GM21360 (cell line): ENCODE measurements at regions not wholly inside any gene's neighbourhood (a gene's known extent, or its start where the extent isn't known, plus 50 kb on each side); places are given as distances from the start of the nearest gene placed in this dataset.
"Not testable (repeated sequence)": the region's sequence is repeated elsewhere in the genome, so short reads cannot be mapped to it uniquely, and the experiment has no call there.

Experiments used
- ATAC-seq: cut with Tn5 transposase; IDR thresholded peaks from one replicate; pipeline ENCODE4 v1.9.1; 2021; ENCODE audit warnings: mild to moderate bottlenecking, moderate library complexity; ENCODE audit not compliant: unreplicated experiment

DNA sequence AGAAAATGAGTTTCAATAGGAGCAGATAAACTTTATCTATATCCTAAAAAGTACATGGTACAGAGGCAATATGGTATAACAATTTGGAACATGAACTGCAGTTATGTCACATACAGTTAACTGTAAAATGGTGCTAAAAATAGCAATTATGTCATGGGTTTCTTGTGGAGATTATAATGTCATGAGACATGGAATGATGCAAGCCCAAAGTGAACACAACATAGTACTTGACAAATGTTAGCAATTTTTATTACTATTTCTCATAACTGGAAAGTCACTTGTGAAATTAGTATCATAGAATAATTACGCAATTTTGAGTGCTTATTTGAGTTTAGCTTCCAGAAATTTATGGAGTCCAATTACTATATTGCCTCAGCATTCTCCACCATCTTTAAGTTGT, 1263.4 kb downstream of the DSC3 start:
- no peak for ATAC-seq

DNA sequence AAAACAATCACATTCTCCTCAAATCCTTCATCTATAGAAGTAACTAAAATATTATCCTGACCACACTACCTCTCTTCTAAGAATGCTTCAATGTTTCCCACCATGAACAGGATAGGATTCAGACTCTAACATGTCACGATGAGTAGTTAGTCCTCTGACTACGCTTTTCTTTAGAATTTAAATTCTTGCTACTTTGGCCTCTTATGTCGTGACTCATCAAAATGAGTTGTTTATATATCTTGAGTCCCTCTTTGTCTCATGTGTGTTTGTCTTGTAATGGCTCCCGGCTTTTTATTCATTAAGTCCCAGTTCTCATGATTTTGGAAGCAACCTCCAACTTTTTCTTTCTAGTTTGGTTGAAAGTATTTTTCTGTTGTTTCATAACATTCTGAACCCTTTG, 1289.2 kb downstream of the DSC3 start:
- ATAC-seq, result no peak

DNA sequence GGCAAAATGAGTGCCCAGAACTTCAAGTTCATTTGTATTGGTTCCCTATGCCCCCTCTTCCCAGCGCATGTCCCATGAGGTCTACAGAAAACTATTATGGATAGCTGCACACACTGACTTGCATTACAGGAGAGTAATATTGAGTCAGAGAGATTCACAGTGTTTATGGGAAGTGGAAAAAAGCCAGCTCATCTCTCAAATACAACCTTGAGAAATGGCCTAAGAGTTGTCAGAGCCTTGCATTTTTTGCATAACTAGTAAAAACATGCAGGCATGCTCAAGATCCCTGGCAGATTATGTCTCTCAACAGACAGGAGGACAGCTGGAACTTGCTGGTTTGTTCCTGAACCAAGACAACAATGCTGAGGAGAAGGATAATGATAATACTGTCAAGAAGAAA, 1292.8 kb downstream of the DSC3 start:
- ATAC-seq, result no peak

DNA sequence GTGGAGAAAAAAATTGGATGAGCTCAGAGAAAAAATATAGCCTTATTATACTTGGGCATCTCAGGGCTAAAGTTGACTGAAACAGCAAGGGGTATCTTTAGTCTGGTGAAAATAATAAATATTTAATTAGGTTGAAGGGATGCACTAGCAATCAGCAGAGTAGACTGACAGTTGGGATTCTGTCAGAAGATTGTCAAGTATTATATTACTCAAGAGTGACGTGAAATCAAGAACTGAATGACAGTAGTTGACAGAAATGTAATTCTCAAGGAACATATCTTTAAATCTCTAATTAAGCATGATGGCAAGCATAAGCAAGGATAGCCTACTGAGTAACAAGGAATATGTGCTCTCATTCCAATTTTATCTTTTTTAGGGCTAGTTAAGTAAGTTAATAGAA, 1301.1 kb downstream of the DSC3 start:
- no peak for ATAC-seq

DNA sequence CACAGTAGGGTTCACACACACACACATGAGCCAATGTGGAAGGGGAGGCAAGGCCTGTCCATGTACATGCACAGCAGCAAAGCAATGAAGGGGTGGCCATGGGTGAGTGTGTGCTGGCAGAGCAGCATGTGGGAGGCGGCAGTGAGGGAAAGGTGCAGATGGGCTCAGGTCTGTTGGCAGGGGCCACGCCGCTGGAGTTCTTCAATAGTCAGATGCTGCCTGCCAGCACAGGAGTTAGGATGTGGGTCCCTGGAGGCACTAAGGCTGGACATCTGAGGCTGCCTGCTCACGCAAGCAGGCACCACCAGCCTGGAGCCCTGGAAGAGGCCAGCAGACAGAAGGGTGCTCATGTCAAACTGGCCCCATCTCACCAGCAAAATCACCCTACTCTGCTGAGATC, 1304.9 kb downstream of the DSC3 start:
- ATAC-seq, result no peak

DNA sequence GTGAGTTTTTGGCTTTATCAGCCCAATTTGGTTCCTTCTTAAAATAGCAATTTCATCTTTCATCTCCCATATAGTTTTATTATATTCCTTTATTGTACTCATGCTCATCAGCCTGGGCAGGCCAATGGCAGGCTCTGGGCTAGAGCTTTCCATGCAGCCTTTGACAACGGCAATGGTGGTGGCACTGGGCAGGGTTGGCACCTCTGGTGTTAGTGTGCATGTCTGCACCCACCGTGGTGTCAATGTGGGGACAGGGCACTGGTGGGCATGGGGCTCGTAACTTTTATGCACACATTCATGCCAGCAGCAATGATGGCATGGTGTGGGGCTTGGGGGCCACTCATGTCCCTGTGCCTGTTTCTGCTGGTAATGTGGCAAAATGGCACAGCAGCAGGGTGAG, 1305.4 kb downstream of the DSC3 start:
- no peak for ATAC-seq

DNA sequence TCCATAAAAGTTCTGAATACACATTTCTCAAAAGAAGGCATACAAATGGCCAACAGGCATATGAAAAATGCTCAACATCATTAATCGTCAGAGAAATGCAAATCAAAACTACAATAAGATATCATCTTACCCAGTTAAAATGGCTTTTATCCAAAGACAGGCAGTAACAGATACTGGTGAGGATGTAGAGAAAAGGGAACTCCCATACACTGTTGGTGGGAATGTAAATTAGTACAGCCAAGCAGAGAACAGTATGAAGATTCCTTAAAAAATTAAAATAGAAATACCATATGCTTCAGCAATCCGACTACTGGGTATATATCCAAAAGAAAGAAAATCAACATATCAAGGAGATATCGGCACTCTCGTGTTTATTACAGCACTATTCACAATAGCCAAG, 1312.5 kb downstream of the DSC3 start:
- ATAC-seq, result no peak

DNA sequence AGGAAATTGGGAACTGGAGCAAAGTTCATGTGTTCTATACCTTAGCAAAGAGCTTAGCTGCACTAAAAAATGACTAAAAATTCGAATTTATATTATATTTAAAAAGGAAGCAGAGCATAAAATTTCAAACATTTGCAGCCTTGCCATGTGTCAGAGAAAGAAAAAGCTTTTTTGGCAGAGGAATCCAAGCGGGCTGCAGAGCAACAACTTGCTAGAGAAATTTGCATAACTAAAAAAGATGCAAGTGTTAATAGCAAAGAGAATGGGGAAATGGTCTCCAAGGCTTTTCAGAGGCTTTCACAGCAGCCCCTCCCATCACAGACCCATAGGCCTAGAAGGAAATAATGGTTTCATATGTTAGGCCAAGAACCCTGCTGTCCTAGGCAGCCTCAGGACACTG, 1315.9 kb downstream of the DSC3 start:
- no peak for ATAC-seq

DNA sequence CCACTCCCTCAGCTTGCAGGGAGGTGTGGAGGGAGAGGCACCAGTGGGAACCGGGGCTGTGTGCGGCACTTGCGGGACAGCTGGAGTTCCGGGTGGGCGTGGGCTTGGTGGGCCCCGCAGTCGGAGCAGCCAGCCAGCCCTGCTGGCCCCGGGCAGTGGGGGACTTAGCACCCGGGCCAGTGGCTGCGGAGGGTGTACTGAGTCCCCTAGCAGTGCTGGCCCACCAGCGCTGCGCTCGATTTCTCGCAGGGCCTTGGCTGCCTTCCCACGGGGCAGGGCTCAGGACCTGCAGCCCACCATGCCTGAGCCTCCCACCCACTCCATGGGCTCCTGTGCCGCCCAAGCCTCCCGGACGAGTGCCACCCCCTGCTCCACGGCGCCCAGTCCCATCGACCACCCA, 1319.1 kb downstream of the DSC3 start:
- not testable (repeated sequence) for ATAC-seq

DNA sequence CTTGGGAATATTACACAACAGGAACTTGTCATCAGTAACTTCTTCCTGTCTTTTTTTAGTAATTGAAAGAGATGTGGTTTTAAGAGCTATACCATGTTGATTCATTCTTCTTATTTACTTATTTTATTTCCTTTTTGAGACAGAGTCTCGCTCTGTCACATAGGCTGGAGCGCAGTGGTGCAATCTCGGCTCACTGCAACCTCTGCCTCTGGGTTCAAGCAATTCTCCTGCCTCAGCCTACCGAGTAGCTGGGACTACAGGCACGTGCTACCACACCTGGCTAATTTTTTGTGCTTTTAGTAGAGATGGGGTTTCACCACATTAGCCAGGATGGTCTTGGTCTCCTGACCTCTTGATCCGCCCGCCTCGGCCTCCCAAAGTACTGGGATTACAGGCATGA, 1326.6 kb downstream of the DSC3 start:
- ATAC-seq, result not testable (repeated sequence)

DNA sequence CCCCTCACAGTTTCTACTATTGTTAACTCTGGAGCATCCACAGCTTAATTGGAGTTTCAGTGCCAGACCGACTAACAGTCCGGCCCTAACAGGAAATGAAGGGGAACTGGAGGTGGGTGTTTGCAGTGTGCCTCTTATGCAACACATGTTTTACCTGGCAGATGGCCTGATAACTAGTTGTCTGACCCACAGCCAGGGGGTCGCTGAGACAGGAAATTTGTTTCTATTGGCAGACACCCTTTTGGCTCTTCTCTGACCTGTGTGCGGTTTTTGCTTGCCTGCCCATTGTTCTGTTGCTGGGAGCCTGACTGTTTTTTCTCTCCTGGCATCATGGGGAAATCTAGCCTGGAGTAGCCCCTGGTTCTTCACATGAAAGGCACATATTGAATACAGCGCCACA, 1329.8 kb downstream of the DSC3 start:
- no peak for ATAC-seq

DNA sequence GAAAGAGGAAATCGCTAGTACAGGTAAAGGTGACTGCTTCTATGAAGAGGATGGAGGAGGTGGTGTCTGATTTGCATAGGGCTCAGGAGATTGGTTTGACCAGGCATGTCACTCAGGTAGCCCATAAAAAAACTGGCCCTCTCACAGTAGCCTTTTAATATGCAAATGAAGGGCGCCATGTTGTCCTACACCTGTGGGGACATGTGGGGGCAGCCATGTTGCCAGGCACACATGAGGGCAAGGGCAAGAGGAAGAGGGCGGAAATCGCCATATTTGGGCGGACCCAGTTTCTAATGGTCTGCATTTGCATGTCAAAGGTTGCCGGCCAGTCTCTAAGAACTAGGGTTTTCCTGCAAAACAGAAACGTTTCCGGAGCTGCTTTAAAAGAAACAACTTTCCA, 1330.6 kb downstream of the DSC3 start:
- ATAC-seq, result no peak

DNA sequence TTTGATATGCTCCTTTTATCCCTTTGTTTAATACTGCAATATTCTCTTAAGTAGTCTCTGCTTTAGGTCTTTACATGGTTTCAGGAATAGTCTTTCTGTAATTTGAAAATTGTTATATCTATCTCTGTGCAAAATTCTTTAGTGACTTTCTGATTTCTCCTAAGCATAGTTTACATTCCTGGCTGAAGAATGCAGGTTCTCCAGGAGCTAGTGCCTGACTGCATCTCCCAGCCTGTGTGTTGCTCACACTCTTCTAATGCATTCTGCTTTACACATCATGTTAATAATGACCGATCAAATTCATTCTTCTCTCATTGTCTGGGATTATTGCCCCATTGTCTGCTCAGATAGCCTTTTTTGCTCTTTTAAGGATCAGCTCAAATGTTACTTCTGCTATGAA, 1349.2 kb downstream of the DSC3 start:
- no peak for ATAC-seq

DNA sequence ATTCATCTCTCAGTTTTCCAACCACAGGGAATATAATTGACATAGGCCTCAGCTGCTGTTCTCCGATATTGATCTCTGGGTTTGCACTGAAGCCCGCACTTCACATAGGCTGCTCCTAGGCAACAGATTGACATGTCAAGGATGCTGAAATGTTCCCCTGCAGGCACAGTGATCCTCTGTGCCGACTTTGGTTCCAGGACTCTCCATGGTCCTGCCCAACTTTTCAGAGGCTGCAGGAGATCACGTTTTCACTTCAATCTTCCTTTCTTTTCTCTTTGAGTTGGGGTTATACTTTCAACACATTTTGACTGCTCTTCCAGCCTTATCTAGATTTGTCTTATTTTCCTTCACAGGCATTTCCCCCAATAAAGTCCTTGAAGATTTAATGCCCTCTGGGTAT, 1361.0 kb downstream of the DSC3 start:
- ATAC-seq, result no peak

DNA sequence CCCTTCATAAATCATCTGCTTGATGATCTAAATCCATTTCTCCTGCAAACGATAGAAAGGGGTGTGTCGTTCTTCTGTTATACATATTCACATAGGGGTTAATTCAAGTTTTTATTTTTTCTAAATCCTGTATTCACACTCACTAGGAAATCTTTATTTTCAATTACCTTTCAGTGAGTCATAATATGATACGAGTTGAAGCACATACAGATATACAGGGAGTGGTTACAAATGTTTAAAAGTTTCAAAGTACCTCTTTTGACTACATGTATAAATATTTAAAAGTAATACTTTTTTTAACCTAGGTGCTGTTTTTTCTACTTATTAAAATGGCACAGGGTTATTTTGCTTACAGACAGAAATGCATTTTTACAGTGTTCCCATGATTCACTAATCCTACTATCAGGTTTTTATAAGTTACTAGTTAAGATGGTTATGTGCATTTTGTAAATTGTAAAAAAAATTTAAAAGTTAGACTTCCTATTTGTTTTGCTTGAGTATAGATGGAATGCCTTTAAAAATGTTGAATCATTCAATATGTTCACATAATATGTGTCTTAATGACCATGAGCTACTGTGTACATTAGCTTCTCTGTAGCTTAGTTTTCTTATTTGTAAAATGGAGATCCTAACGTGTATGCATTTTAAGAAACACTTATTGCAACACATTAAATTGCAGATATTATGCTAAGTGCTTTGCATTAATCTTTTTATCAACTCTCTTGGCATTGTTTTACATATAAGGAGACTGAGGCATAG, 1378.1 kb downstream of the DSC3 start:
- ATAC-seq, result no peak

DNA sequence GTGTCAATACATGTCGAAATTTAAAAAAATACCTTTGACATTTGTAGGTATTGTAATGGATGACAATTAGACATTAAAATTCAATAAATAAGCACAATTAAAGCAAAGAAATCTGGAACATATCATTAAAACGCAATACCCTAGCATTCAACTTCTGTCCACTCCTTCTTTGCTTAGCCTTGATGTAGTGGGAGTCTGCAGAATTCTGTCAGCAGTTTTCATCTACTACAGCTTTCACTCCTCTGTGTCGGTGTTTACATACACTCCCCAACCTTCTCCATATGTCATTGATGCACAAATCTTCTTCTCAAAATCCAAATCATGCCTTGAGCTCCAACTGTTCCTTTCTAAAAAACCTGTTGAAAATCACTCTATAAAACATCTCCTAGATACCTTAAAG, 1380.6 kb downstream of the DSC3 start:
- no peak for ATAC-seq

DNA sequence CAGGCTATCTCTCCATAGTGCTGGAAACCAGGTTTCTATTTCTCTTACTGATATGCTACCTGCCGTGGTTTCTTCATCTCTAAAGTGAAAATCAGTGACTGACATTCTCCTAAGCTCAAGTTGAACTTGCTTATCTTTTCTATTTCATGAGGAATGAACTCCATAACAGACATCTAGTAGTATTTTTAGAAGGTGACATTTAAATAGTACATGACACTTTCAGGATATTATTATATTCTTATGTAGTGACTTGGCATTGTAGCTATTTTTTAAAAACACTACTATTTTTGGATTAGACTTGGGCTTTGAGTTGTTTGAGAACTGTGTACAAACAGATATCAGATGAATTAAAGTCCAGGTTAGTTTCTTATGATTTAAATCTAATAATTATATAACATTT, 1381.8 kb downstream of the DSC3 start:
- no peak for ATAC-seq

DNA sequence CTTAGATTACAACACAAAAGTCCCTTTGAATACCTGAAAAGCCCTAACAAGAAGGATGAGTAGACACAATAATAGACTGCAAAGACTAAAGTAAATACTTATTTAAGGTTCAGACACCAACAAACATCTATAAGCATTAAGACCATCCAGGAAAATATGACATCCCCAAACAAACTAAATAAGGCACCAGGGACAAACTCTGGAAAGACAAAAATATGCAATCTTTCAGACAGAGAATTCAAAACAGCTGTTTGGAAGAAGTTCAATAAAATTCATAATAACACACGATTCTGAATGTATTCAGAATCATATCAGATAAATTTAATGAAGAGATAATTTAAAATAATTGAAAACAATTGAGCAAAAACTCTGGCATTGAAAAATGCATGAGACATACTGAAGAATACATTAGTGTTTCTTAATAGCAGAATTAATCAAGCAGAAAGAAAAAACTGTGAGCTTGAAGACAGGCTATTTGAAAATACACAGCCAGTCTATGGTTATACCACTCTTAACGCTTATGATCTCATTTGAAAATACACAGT, 1388.8 kb downstream of the DSC3 start:
- no peak for ATAC-seq

DNA sequence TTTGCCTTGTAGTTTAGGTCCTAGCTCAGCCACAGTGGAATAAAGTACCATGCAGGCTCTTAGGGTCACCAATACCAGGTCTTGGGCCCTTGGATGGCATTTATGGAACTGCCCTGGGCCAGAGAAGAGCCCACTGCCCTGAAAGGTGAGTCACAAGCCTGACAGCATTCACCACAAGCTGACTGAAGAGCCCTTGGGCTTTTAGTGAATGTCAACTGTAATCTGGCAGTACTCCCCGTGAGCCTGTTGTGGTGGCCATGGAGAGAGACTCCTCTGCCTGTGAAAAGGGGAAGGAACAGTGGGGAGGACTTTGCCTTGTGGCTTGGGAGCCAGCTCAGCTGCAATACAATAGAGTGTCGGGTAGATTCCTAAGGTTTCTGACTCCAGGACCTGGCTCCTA, 1389.7 kb downstream of the DSC3 start:
- no peak for ATAC-seq

DNA sequence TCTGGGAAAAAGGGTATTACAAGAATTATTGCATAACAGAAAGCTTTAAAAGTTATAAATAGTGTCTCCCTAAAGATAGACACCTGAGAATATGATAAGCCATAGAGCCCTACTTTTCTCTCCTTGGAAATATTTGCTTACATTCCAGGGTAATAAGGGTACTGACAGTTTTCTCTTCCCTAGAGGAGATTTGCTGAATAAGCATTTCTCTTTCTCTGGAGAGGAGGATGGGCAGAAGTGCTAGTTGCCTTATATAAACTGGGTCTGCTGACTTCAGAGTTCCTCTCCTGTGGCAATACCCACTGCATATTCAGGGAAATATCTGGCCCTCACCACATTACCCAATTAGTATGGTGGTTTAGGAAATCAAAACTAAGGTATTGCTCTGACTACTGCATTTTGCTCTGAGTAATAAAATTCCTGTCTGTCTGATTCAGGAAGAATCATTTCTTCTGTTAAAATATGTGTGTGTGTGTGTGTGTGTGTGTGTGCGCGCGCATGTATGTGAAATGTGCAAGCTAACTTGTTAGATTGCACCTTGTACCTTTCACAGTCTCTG, 1391.3 kb downstream of the DSC3 start:
- no peak for ATAC-seq

DNA sequence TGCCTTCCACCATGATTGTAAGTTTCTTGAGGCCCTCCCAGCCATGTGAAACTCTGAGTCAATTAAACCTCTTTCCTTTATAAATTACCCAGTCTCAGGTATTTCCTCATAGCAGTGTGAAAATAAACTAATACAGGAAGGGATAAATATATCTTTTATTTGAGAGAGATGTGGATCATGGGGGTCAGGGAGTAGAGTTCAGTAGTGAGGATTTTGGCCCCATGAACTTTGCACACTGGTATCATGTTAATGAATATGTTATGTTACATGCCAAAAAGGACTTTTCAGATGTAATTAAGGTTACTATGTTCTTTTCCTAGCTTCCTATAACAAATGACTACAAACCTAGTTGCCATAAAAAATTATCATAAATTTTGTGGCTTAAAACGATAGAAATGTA, 1393.7 kb downstream of the DSC3 start:
- ATAC-seq, result no peak

DNA sequence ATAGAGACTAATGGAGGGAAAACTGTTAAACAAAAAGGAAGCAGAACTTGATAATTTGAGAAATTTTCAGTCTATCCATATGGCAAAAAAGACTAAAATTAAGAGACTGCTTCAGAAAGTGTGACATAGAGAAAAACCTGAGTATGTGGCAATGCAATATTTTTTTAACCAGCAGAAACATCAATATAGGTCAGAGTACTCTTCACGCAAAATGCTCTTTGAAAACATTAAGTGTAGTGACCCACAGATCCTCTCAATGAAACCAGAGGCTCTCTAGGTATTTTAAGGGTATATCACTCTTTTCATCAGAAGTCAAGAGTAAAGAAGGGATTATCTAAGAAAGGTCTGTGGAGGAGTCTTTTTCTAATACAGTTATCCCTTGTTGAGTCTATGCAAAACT, 1394.8 kb downstream of the DSC3 start:
- no peak for ATAC-seq

DNA sequence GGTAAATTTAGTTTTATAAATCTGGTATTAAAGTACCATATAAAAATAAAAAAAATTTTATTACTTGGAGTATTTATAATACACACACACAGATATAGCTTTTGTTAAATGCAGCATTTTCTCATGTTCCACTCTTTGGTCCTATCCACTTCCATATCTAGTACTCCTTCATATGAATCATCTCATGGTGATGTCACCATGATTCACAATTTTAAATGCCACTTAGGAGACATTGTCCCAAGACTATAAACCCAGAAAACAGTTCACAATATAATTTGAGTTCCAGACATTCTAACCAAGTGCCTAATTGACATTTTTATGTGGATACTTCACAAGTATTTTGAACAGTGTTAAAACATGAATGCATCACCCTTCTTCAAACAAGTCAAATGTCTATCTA, 1398.3 kb downstream of the DSC3 start:
- no peak for ATAC-seq
